Gastrocnemius medialis (tissue), 4 donors: ENCODE measurements at regions not wholly inside any gene's neighbourhood (a gene's known extent, or its start where the extent isn't known, plus 50 kb on each side); places are given as distances from the start of the nearest gene placed in this dataset.

Experiments
- ATAC-seq, 2 donors: fragments of 150-250 bp; one replicate each; pipeline ENCODE4 v1.9.1; 2016
- DNase-seq, 2 donors: peaks; one replicate each; pipeline ENCODE4 v3.0.0-alpha.2; 2019
- H3K27ac ChIP-seq, 4 donors: fragments of 200-600 bp; sonication (generic); 1 replicate in 1 of 4; 2 replicates in 3 of 4; pipeline ENCODE4 v1.5.1; 2016 to 2018; ENCODE audit warnings: mild to moderate bottlenecking in 2 of 4, moderate library complexity in 1 of 4
- H3K27me3 ChIP-seq, 3 donors: fragments of 200-600 bp; sonication (generic) in 2 of 3; 1 replicate in 1 of 3; 2 replicates in 2 of 3; pipeline versions ENCODE4 v1.5.1 to v1.6.0; 2016 to 2019; ENCODE audit warnings: mild to moderate bottlenecking in 1 of 3, moderate library complexity in 1 of 3
- H3K36me3 ChIP-seq, 2 donors: fragments of 200-600 bp; sonication (generic) in 1 of 2; one replicate each; pipeline ENCODE4 v1.5.1; 2017 to 2018
- H3K4me1 ChIP-seq, 2 donors: fragments of 200-600 bp; sonication (generic) in 1 of 2; one replicate each; pipeline ENCODE4 v1.5.1; 2016 to 2017; ENCODE audit warnings: mild to moderate bottlenecking in 2 of 2
- H3K4me3 ChIP-seq, 4 donors: fragments of 200-600 bp; sonication (generic) in 3 of 4; 1 replicate in 1 of 4; 2 replicates in 3 of 4; pipeline ENCODE4 v1.5.1; 2016 to 2019; ENCODE audit warnings: mild to moderate bottlenecking in 2 of 4
- H3K9me3 ChIP-seq, 3 donors: fragments of 200-600 bp; sonication (generic) in 2 of 3; 1 replicate in 1 of 3; 2 replicates in 2 of 3; pipeline ENCODE4 v1.5.1; 2016 to 2019
- CTCF ChIP-seq, 5 experiments: fragments of 450-650 bp in 3 of 5; fragments of 200-600 bp in 2 of 5; sonication (generic) in 2 of 5; IDR thresholded peaks in 4 of 5; conservative IDR thresholded peaks in 1 of 5; 1 replicate in 4 of 5; 2 replicates in 1 of 5; pipeline ENCODE4 v1.5.1; 2016 to 2019; ENCODE audit warnings: antibody characterized with exemption in 5 of 5, mild to moderate bottlenecking in 3 of 5, moderate library complexity in 3 of 5
- POLR2A ChIP-seq, 2 donors: fragments of 450-650 bp; IDR thresholded peaks; one replicate each; pipeline ENCODE4 v1.6.1; 2017; ENCODE audit warnings: antibody characterized with exemption in 2 of 2, mild to moderate bottlenecking in 2 of 2, moderate library complexity in 2 of 2
- in situ Hi-C, 4 donors: fragments of 200-750 bp; cut with MboI; loops; one replicate each; pipeline versions ENCODE4 v1.15.0 to v1.8.0; 2017; ENCODE audit warnings: low sequenced_read_pairs in 4 of 4
- intact Hi-C: fragments of 100-400 bp; cut with DNase I; formaldehyde crosslinking; loops from one replicate; pipeline ENCODE4 v1.15.1; 2023; ENCODE audit warnings: low total_unique reads

- H3K4me3 ChIP-seq, result no peak overlapping the region
- H3K27me3 ChIP-seq, result no peaks in the 10 kb centered on the region
- DNase-seq (no peak), ATAC-seq (no peak)
- H3K9me3 ChIP-seq, result no peaks in the 10 kb centered on the region
- TF ChIP-seq CTCF (IDR thresholded peaks at IDR 0.05 in 4 of 5, conservative IDR thresholded peaks at IDR 0.05 in 1 of 5) (no peak), POLR2A (IDR thresholded peaks at IDR 0.05) (no peak)
- peaks cover 9 to 23% of the 10 kb centered on the region in 2 donors for H3K4me1 ChIP-seq
- no peak overlapping the region for H3K27ac ChIP-seq
- no peaks in the 10 kb centered on the region for H3K36me3 ChIP-seq
- intact Hi-C loops (no loop called here), in situ Hi-C loops (no loop called here)
Measured at GRCh38 chr1:60924165-60924564, 158.2 kb upstream of the NFIA start.

GRCh38 chr1:60923389-60924087, 158.8 kb upstream of the NFIA start:
- no peak for TF ChIP-seq POLR2A (IDR thresholded peaks at IDR 0.05)
- no peak for TF ChIP-seq CTCF (IDR thresholded peaks at IDR 0.05 in 4 of 5, conservative IDR thresholded peaks at IDR 0.05 in 1 of 5)
- H3K27me3 ChIP-seq, result no peaks in the 10 kb centered on the region
- ATAC-seq (peak in 1 of 2 donors; percentile 29), DNase-seq (no peak)
- no peaks in the 10 kb centered on the region for H3K9me3 ChIP-seq
- no peak overlapping the region for H3K4me3 ChIP-seq
- H3K36me3 ChIP-seq, result no peaks in the 10 kb centered on the region
- H3K4me1 ChIP-seq, result peaks cover 9 to 23% of the 10 kb centered on the region in 2 donors
- in situ Hi-C loops (no loop called here), intact Hi-C loops (no loop called here)
- no peak overlapping the region for H3K27ac ChIP-seq

GRCh38 chr1:60922304-60922703, 160.1 kb upstream of the NFIA start:
- in situ Hi-C loops (no loop called here), intact Hi-C loops (no loop called here)
- Histone ChIP-seq H3K27me3 (no peaks in the 10 kb centered on the region), H3K36me3 (no peaks in the 10 kb centered on the region), H3K4me1 (peaks cover 9 to 23% of the 10 kb centered on the region in 2 donors), H3K4me3 (no peak overlapping the region), H3K27ac (peak overlapping the region in 1 of 4 donors; percentile 58), H3K9me3 (no peaks in the 10 kb centered on the region)
- ATAC-seq (peak; percentile 21 to 23), DNase-seq (peak in 1 of 2 donors; percentile 44)
- TF ChIP-seq CTCF (IDR thresholded peaks at IDR 0.05 in 4 of 5, conservative IDR thresholded peaks at IDR 0.05 in 1 of 5), result no peak
- TF ChIP-seq POLR2A (IDR thresholded peaks at IDR 0.05), result no peak

GRCh38 chr1:60921175-60921574, 161.2 kb upstream of the NFIA start:
- intact Hi-C loops, result no loop called here
- ATAC-seq (no peak), DNase-seq (no peak)
- H3K4me1 ChIP-seq, result peaks cover 9 to 23% of the 10 kb centered on the region in 2 donors
- in situ Hi-C loops, result no loop called here
- H3K4me3 ChIP-seq, result no peak overlapping the region
- no peaks in the 10 kb centered on the region for H3K27me3 ChIP-seq
- no peaks in the 10 kb centered on the region for H3K36me3 ChIP-seq
- no peaks in the 10 kb centered on the region for H3K9me3 ChIP-seq
- TF ChIP-seq POLR2A (IDR thresholded peaks at IDR 0.05) (no peak), CTCF (IDR thresholded peaks at IDR 0.05 in 4 of 5, conservative IDR thresholded peaks at IDR 0.05 in 1 of 5) (no peak)
- H3K27ac ChIP-seq, result no peak overlapping the region

- peaks cover 9 to 23% of the 10 kb centered on the region in 2 donors for H3K4me1 ChIP-seq
Measured at GRCh38 chr1:60920561-60920960, 161.8 kb upstream of the NFIA start.

More at GRCh38 chr1:60920561-60920960, 161.8 kb upstream of the NFIA start:
- ATAC-seq (no peak), DNase-seq (no peak)
- no peak overlapping the region for H3K27ac ChIP-seq
- in situ Hi-C loops (no loop called here), intact Hi-C loops (no loop called here)
- H3K36me3 ChIP-seq, result no peaks in the 10 kb centered on the region
- TF ChIP-seq CTCF (IDR thresholded peaks at IDR 0.05 in 4 of 5, conservative IDR thresholded peaks at IDR 0.05 in 1 of 5), result no peak
- no peak for TF ChIP-seq POLR2A (IDR thresholded peaks at IDR 0.05)
- H3K9me3 ChIP-seq, result no peaks in the 10 kb centered on the region
- no peak overlapping the region for H3K4me3 ChIP-seq
- H3K27me3 ChIP-seq, result no peaks in the 10 kb centered on the region
